H9 (cell line): ENCODE measurements at regions not wholly inside any gene's neighbourhood (a gene's known extent, or its start where the extent isn't known, plus 50 kb on each side); places are given as distances from the start of the nearest gene placed in this dataset.

Experiments
- DNase-seq: peaks from one replicate; pipeline ENCODE4 v3.0.0-alpha.2; 2017
- H2AFZ ChIP-seq: one replicate; pipeline ENCODE4 v1.6.1; 2013; ENCODE audit warnings: mild to moderate bottlenecking, low read length, control low read depth, moderate library complexity
- H2AK5ac ChIP-seq: 2 replicates; pipeline ENCODE4 v1.6.1; 2013; ENCODE audit warnings: low read length, control low read depth, mixed read lengths; ENCODE audit not compliant: insufficient read length
- H2BK120ac ChIP-seq: one replicate; pipeline ENCODE4 v1.6.1; 2013; ENCODE audit warnings: low read depth, mild to moderate bottlenecking, low read length, control low read depth, inconsistent platforms; ENCODE audit not compliant: poor library complexity, severe bottlenecking
- H2BK12ac ChIP-seq: 2 replicates; pipeline ENCODE4 v1.6.1; 2013; ENCODE audit warnings: low read length, control low read depth, mixed read lengths, low read depth; ENCODE audit not compliant: insufficient read length
- H2BK15ac ChIP-seq: 2 replicates; pipeline ENCODE4 v1.6.1; 2013; ENCODE audit warnings: low read depth, low read length, control low read depth
- H2BK20ac ChIP-seq: one replicate; pipeline ENCODE4 v1.6.1; 2013; ENCODE audit warnings: low read depth, mild to moderate bottlenecking, low read length, control low read depth, inconsistent platforms; ENCODE audit not compliant: poor library complexity, severe bottlenecking
- H2BK5ac ChIP-seq: 2 replicates; pipeline ENCODE4 v1.6.1; 2013; ENCODE audit warnings: low read length, control low read depth, mixed read lengths; ENCODE audit not compliant: insufficient read length
- H3K14ac ChIP-seq: 2 replicates; pipeline ENCODE4 v1.6.1; 2013; ENCODE audit warnings: low read length, control low read depth; ENCODE audit not compliant: insufficient read depth
- H3K18ac ChIP-seq: 2 replicates; pipeline ENCODE4 v1.6.1; 2013; ENCODE audit warnings: low read depth, mild to moderate bottlenecking, mixed read lengths, low read length, control low read depth; ENCODE audit not compliant: insufficient read length
- H3K23ac ChIP-seq: 2 replicates; pipeline ENCODE4 v1.6.1; 2013; ENCODE audit warnings: low read length, control low read depth, mixed read lengths, low read depth; ENCODE audit not compliant: insufficient read length
- H3K23me2 ChIP-seq: 2 replicates; pipeline ENCODE4 v1.6.1; 2013; ENCODE audit warnings: low read depth, mild to moderate bottlenecking, mixed read lengths, low read length, control low read depth; ENCODE audit not compliant: insufficient read length, poor library complexity, severe bottlenecking
- H3K27ac ChIP-seq: 2 replicates; pipeline ENCODE4 v1.5.1; 2013; ENCODE audit warnings: low read length, control low read depth, mixed read lengths, low read depth; ENCODE audit not compliant: insufficient read length
- H3K27me3 ChIP-seq: 2 replicates; pipeline ENCODE4 v1.6.1; 2013; ENCODE audit warnings: low read length, control low read depth, inconsistent platforms; ENCODE audit not compliant: insufficient read depth
- H3K4ac ChIP-seq: 2 replicates; pipeline ENCODE4 v1.6.1; 2013; ENCODE audit warnings: low read depth, mild to moderate bottlenecking, control low read depth, inconsistent platforms, low read length, moderate library complexity
- H3K4me1 ChIP-seq: 2 replicates; pipeline ENCODE4 v1.6.1; 2013; ENCODE audit warnings: low read length, control low read depth, inconsistent platforms; ENCODE audit not compliant: insufficient read depth
- H3K4me2 ChIP-seq: 2 replicates; pipeline ENCODE4 v1.6.1; 2013; ENCODE audit warnings: low read length, control low read depth, mixed read lengths; ENCODE audit not compliant: insufficient read length, insufficient read depth
- H3K56ac ChIP-seq: 2 replicates; pipeline ENCODE4 v1.6.1; 2013; ENCODE audit warnings: low read depth, mild to moderate bottlenecking, mixed read lengths, low read length, control low read depth; ENCODE audit not compliant: insufficient read length
- H3K79me1 ChIP-seq: 2 replicates; pipeline ENCODE4 v1.6.1; 2013; ENCODE audit warnings: low read depth, mild to moderate bottlenecking, moderate library complexity, low read length, control low read depth, inconsistent platforms; ENCODE audit not compliant: insufficient read depth, poor library complexity, severe bottlenecking
- H3K79me2 ChIP-seq: 2 replicates; pipeline ENCODE4 v1.6.1; 2013; ENCODE audit warnings: low read length, control low read depth, inconsistent platforms; ENCODE audit not compliant: insufficient read depth
- H3K9ac ChIP-seq: 2 replicates; pipeline ENCODE4 v1.6.1; 2013; ENCODE audit warnings: low read length, control low read depth, mixed read lengths; ENCODE audit not compliant: insufficient read length; ENCODE audit errors: extremely low read depth
- H3K9me3 ChIP-seq: one replicate; pipeline ENCODE4 v1.6.1; 2013; ENCODE audit warnings: low read depth, low read length, inconsistent platforms; ENCODE audit not compliant: control insufficient read depth
- H3T11ph ChIP-seq: one replicate; pipeline ENCODE4 v1.6.1; 2013; ENCODE audit warnings: mild to moderate bottlenecking, low read length, control low read depth, inconsistent platforms
- H4K20me1 ChIP-seq: one replicate; pipeline ENCODE4 v1.6.1; 2013; ENCODE audit not compliant: control insufficient read depth, insufficient read length, insufficient read depth
- H4K5ac ChIP-seq: 2 replicates; pipeline ENCODE4 v1.6.1; 2013; ENCODE audit warnings: low read depth, mild to moderate bottlenecking, mixed read lengths, low read length, control low read depth; ENCODE audit not compliant: insufficient read length
- H4K8ac ChIP-seq: replicated peaks from 2 replicates; pipeline ENCODE4 v1.6.1; 2013; ENCODE audit warnings: low read length, control low read depth, mixed read lengths, low read depth; ENCODE audit not compliant: insufficient read length
- H4K91ac ChIP-seq: 2 replicates; pipeline ENCODE4 v1.6.1; 2013; ENCODE audit warnings: low read depth, mild to moderate bottlenecking, moderate library complexity, mixed read lengths, low read length, control low read depth; ENCODE audit not compliant: insufficient read length
- H3K27ac Mint-ChIP-seq, 3 experiments: 2 replicates in 2 of 3; 3 replicates in 1 of 3; pipeline ENCODE4 v1.8.0; 2020 to 2021; ENCODE audit warnings: mixed read lengths in 3 of 3, mild to moderate bottlenecking in 1 of 3, moderate library complexity in 1 of 3
- H3K27me3 Mint-ChIP-seq: 2 replicates; pipeline ENCODE4 v1.8.0; 2021; ENCODE audit warnings: low read depth, mild to moderate bottlenecking, moderate library complexity, mixed read lengths
- H3K36me3 Mint-ChIP-seq, 3 experiments: 2 replicates in 2 of 3; 3 replicates in 1 of 3; pipeline ENCODE4 v1.8.0; 2020 to 2021; ENCODE audit warnings: low read depth in 3 of 3, mixed read lengths in 3 of 3; ENCODE audit not compliant: insufficient read depth in 1 of 3
- H3K4me1 Mint-ChIP-seq, 2 experiments: 2 replicates each; pipeline ENCODE4 v1.8.0; 2020; ENCODE audit warnings: mixed read lengths in 2 of 2
- H3K4me3 Mint-ChIP-seq, 2 experiments: 2 replicates in 1 of 2; 3 replicates in 1 of 2; pipeline ENCODE4 v1.8.0; 2020 to 2021; ENCODE audit warnings: mild to moderate bottlenecking in 2 of 2, mixed read lengths in 2 of 2, moderate library complexity in 1 of 2
- H3K9me3 Mint-ChIP-seq, 2 experiments: 2 replicates in 1 of 2; 3 replicates in 1 of 2; pipeline ENCODE4 v1.8.0; 2020; ENCODE audit warnings: mild to moderate bottlenecking in 2 of 2, mixed read lengths in 2 of 2, moderate library complexity in 1 of 2
- TF ChIP-seq, protein P1 (sequence below): fragments of 200-600 bp; sonication (generic); conservative IDR thresholded peaks from 3 replicates; pipeline ENCODE4 v1.8.0; 2021; ENCODE audit warnings: antibody characterized with exemption, mild to moderate bottlenecking

DNA sequence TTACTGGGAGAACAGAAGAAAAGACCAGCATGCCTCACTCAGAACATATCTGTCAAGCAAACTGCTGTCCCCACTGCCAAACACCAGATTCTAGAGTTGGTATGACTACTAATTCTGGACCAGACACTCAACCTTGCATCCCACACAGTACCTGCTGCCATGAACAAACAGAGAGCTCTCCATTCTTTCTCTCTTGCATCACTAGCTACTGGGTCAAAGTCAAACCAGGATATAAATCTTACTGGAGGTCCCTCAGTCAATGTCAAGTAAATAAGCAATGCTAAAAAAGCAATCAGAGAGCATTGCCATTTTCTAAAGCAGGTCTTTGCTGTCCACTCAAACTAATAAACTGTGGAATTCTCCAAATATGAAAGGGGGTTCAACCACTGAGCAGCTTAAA is 452.4 kb upstream of the SEL1L start:
- Histone ChIP-seq H3K23me2 (no peaks in the 10 kb centered on the region), H3K79me2 (no peaks in the 10 kb centered on the region), H3K4me1 (no peaks in the 10 kb centered on the region), H3K9ac (no peak overlapping the region), H2AFZ (no peak overlapping the region), H3K79me1 (no peaks in the 10 kb centered on the region), H4K8ac (no peak overlapping the region), H2BK5ac (no peak overlapping the region), H2AK5ac (no peak overlapping the region), H2BK12ac (no peak overlapping the region), H2BK15ac (no peak overlapping the region), H2BK120ac (no peak overlapping the region), H4K5ac (no peak overlapping the region), H4K91ac (no peak overlapping the region), H2BK20ac (no peak overlapping the region), H3K9me3 (no peaks in the 10 kb centered on the region), H3K18ac (no peak overlapping the region), H3K27me3 (no peaks in the 10 kb centered on the region), H3K14ac (no peak overlapping the region), H3K23ac (no peak overlapping the region), H4K20me1 (no peaks in the 10 kb centered on the region), H3K56ac (no peak overlapping the region), H3T11ph (no peak overlapping the region), H3K4ac (no peak overlapping the region), H3K4me2 (no peak overlapping the region), H3K27ac (no peak overlapping the region)
- H3K4me1 Mint-ChIP-seq, result 0 out of 4 replicates have a peak, but pooled peaks cover 0 to 2% of the 10 kb centered on the region in 2 experiments
- H3K27me3 Mint-ChIP-seq, result no peaks in the 10 kb centered on the region
- H3K9me3 Mint-ChIP-seq, result no peaks in the 10 kb centered on the region
- no peaks in the 10 kb centered on the region for H3K36me3 Mint-ChIP-seq
- H3K4me3 Mint-ChIP-seq, result no peak overlapping the region
- TF ChIP-seq, protein P1, sequence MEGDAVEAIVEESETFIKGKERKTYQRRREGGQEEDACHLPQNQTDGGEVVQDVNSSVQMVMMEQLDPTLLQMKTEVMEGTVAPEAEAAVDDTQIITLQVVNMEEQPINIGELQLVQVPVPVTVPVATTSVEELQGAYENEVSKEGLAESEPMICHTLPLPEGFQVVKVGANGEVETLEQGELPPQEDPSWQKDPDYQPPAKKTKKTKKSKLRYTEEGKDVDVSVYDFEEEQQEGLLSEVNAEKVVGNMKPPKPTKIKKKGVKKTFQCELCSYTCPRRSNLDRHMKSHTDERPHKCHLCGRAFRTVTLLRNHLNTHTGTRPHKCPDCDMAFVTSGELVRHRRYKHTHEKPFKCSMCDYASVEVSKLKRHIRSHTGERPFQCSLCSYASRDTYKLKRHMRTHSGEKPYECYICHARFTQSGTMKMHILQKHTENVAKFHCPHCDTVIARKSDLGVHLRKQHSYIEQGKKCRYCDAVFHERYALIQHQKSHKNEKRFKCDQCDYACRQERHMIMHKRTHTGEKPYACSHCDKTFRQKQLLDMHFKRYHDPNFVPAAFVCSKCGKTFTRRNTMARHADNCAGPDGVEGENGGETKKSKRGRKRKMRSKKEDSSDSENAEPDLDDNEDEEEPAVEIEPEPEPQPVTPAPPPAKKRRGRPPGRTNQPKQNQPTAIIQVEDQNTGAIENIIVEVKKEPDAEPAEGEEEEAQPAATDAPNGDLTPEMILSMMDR, result no peak
- DNase-seq, result no peak
- no peak overlapping the region for H3K27ac Mint-ChIP-seq
